ENCODE measurements at regions not wholly inside any gene's neighbourhood (a gene's known extent, or its start where the extent isn't known, plus 50 kb on each side); places are given as distances from the start of the nearest gene placed in this dataset.

- DNase-seq (ENCODE audit: low spot score), result peak; percentile 53
Observed at GRCh38 chr20:59403261-59403961, 103.0 kb downstream of the EDN3 start.

DNA sequence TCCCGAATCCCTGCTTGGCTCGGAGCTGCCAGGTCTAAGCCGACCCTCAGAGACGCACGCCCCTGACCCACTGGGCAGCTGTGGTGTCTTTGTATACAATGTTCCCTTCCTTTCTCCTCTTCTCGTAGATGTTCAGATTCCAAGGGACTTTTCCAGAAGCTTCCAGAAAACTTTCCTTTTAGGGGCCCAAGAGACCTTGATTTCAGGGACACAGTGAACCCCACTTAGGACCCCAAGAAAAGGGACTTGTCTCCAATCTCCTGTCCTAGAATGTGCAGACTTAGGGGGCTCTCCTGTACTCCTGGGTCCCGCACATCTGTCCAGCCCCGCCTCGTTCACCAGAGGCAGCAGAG, 103.5 kb downstream of the EDN3 start:
- DNase-seq (ENCODE audit: low spot score), result no peak

DNA sequence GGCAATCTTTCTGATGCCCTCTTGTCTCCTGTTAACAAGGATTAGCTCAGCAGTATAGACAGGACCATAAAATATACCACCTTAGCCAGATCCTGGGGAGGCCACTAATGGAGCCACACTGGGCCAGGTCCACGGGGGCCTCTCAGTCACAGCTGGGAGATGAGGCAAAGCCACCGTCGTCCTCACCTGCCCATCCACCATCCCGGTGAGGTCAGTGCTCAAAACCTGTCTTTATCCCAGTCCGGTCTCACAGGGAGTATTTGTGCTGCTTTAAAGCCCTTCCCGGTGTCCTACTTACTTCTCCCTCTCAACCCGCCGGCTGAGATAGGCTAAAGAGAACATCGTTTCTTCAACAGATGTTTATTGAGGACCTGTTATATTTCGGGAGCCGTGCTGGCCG, 104.3 kb downstream of the EDN3 start:
- no peak for DNase-seq (ENCODE audit: low spot score)

DNA sequence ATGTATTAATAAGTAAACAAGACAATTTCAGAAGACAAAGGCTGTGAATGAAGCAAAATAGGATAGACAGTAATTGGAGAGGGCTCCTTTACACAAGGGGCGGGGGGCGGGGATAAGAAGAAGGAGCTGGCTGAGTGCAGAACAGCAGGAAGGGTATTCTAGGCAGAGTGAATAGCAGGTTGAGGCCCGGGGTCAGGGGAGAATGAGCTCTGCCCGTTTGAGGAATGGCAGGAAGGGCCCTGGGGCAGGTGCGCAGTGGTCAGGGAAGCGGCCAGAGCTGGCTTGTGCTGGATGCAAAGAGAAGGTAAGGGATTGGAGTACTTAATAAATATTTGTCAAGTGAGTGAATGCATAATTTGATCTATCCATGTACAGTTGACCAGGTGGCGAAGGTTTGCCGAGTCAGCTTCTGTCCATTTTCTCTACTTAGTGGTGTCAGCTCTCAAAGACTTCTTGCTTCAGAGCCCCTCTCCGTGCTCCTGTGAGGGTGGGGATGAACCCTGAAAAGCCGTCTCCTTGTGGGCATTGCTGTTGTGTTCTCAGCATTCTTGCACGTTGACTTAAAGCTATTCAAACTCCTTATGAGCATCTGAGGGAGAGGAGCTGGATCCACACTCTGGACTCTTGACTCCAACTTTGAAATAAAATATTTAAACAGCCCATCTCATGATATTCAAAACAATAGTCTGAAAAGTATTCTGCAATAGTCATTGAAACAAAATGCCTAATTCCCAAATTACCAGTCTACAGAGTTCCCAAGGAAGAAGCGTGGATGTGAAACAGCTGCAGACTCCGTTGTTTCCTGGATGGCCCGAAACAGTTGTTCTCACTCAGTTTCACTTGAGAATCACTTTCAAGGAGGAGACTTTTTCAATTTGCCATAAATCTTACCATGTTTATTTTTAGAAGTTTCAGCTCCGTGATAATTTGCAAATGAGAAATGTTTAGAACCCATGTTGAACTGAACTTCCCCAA, 105.1 kb downstream of the EDN3 start:
- no peak for DNase-seq (ENCODE audit: low spot score)

GRCh38 chr20:59406446-59406845, 106.0 kb downstream of the EDN3 start:
- no peak for DNase-seq (ENCODE audit: low spot score)

- DNase-seq (ENCODE audit: low spot score), result no peak
Observed at GRCh38 chr20:59411170-59411569, 110.8 kb downstream of the EDN3 start.

DNA sequence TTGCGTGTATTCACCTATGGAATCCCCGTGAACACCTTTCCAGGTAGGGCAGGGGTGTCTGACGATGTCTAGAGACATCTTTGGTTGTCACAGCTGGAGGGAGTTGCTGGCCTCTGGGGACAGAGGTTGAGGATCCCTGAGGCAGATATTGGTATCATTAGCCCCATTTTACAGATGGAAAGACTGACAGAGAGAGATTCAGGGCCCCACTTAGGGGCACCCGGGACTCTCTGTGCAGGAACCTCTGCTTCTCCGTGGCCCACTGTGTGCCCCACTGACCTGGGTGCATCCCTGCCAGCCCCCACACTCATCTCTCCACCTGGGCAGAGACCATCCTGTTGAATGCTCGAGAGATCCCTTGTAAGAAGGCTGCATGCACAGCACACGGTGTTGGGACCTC, 111.2 kb downstream of the EDN3 start:
- no peak for DNase-seq (ENCODE audit: low spot score)

GRCh38 chr20:59412181-59412580, 111.8 kb downstream of the EDN3 start:
- no peak for DNase-seq (ENCODE audit: low spot score)

- no peak for DNase-seq (ENCODE audit: low spot score)
Observed at GRCh38 chr20:59412875-59413284, 112.5 kb downstream of the EDN3 start.

- DNase-seq (ENCODE audit: low spot score), result no peak
Observed at GRCh38 chr20:59413326-59413865, 113.0 kb downstream of the EDN3 start.

DNA sequence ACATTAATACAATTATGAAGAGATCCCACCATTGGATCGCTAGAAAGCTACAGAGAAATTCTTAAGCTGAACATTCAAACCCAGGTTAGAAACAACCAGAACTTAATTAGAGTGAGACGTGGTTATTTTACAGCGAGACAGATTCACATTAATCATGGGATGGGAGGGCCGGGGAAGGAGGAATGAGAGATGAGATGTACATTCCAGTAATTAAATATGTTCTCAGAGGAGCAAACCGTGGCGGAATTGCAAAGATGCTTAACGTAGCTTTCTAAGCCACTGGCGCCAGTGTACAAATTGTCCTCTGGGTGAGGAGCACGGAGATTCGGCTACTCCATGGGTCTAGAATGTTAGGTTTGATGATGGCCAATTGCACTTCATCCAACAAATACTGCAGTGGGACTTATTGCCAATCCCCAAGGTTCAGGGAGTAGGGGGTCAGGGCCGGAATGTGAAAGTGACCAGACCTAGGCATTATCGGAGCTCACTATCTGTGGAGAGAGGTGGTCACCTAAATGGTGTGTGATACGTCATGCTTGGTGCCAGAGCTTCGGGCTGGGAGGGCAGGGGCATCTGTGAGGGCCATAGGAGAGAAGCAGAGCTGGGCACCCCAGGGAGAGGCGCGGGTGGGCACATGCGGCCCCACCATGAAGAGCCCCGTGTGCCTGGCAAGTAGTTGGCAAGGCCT, 114.7 kb downstream of the EDN3 start:
- no peak for DNase-seq (ENCODE audit: low spot score)

DNA sequence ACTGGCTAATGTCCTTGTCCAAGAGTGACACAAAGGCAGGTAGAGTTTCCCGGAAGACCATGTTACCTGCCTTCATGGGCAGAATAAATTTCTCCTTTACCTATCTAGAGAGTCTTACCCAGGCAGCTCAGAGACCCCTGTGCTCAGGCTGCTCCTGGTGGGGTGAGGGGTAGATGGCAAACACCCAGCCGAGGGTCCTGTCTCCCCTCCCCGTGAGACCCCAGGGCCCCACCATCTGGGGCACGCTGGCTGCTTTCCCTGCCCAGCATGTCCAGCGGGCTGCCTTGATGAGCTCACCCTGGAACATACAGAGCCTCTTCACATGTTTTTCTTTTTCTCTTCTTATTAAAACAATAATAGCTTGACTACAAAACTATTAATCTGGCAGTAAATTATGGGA, 116.5 kb downstream of the EDN3 start:
- DNase-seq (ENCODE audit: low spot score), result no peak

- no peak for DNase-seq (ENCODE audit: low spot score)
Observed at GRCh38 chr20:59421089-59421488, 120.7 kb downstream of the EDN3 start.

GRCh38 chr20:59421920-59422637, 121.7 kb downstream of the EDN3 start:
- DNase-seq (ENCODE audit: low spot score), result no peak

GRCh38 chr20:59422872-59423544, 122.6 kb downstream of the EDN3 start:
- no peak for DNase-seq (ENCODE audit: low spot score)

GRCh38 chr20:59424976-59425375, 124.6 kb downstream of the EDN3 start:
- DNase-seq (ENCODE audit: low spot score), result no peak

DNA sequence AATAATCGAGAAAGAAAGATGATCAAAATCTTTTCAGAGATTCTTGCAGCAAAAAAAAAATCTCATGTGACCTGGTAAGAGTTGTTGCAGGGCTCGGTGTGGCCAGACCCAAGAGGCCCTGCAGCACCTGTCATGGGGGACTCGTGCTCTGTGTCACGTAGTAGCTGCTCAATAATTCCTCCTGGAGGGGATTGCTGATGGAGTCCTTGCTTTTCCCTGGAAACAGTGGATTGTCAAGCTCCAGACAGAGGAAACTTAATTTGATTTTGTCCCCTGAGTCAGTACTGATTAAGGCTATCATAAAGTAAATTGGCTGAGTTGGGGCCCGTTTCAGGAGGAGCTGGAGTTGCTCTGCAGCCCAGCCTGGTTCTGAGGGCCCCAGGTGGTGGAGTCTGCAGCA, 125.2 kb downstream of the EDN3 start:
- no peak for DNase-seq (ENCODE audit: low spot score)

GRCh38 chr20:59428006-59428405, 127.6 kb downstream of the EDN3 start:
- no peak for DNase-seq (ENCODE audit: low spot score)

- no peak for DNase-seq (ENCODE audit: low spot score)
Observed at GRCh38 chr20:59428441-59429205, 128.2 kb downstream of the EDN3 start.

DNA sequence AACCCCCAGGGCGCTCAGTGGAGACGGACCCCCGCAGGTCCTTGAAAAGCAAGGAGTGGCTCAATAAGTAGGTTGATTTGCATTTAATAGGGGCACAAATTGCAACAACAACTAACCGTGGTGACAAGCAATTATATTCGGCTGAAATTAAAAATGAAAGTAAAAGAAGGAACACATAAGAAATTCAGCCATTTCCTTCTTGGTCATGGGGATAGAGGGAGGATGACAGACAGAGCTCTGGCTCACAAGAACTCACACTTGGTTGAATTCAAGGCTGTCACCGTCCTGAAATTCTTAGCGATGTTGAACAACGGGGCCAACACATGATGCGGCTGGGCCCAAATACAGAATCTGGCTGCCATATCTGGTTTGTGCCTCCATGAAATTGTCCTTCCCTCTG, 129.0 kb downstream of the EDN3 start:
- DNase-seq (ENCODE audit: low spot score), result no peak

DNA sequence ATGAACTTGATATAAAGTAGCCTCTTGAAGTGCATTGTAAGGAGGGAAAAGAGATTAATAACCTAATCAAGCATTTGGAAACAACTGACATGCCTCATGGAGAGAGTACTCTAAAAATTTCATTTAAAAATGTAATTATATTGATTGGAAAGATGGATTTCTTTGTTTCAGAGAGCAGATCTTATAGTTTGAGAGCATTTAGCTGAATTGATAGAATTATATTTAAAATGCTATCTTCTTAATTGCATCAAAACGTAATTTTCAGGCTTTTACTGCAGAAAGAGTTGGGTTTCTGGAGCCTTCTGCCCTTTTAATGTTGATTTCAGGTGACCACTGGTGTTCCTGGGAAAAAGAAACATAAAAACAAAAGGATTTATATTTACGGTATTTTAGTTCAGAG, 130.6 kb downstream of the EDN3 start:
- DNase-seq (ENCODE audit: low spot score), result no peak
